IMR-90 (cell line): ENCODE measurements at regions not wholly inside any gene's neighbourhood (a gene's known extent, or its start where the extent isn't known, plus 50 kb on each side); places are given as distances from the start of the nearest gene placed in this dataset.

Experiments used
- CHD1 ChIP-seq: IDR thresholded peaks from 2 replicates; pipeline ENCODE4 v1.6.1; 2012; ENCODE audit warnings: low read depth, low read length, improper control_type of control experiment
- MAZ ChIP-seq: IDR thresholded peaks from 2 replicates; pipeline ENCODE4 v1.6.1; 2012; ENCODE audit warnings: low read depth, mild to moderate bottlenecking, low read length, improper control_type of control experiment, moderate library complexity, borderline replicate concordance
- MXI1 ChIP-seq: IDR thresholded peaks from 2 replicates; pipeline ENCODE4 v1.6.1; 2012; ENCODE audit warnings: low read depth, mild to moderate bottlenecking, low read length, moderate library complexity, borderline replicate concordance
- NFE2L2 ChIP-seq: fragments of 150-350 bp; IDR thresholded peaks from 2 replicates; pipeline ENCODE4 v1.6.1; 2016; ENCODE audit warnings: low read depth, mild to moderate bottlenecking, low read length
- POLR2A ChIP-seq: IDR thresholded peaks from 2 replicates; pipeline ENCODE4 v1.6.1; 2012; ENCODE audit warnings: mild to moderate bottlenecking, low read depth, low read length
- SMC3 ChIP-seq: fragments of 150-350 bp; IDR thresholded peaks from 2 replicates; pipeline ENCODE4 v1.6.1; 2016; ENCODE audit warnings: low read depth, mild to moderate bottlenecking, antibody characterized with exemption, low read length, moderate library complexity
- TF ChIP-seq, protein P1 (sequence below): conservative IDR thresholded peaks from 2 replicates; pipeline ENCODE4 v1.5.1; 2012; ENCODE audit warnings: mild to moderate bottlenecking, low read depth, low read length, improper control_type of control experiment

GRCh38 chr5:4418084-4418483 lies 722.0 kb upstream of the ADAMTS16 start:
- TF ChIP-seq POLR2A (no peak), SMC3 (no peak), MAZ (no peak), MXI1 (no peak), CHD1 (no peak), NFE2L2 (no peak)
- TF ChIP-seq, protein P1, sequence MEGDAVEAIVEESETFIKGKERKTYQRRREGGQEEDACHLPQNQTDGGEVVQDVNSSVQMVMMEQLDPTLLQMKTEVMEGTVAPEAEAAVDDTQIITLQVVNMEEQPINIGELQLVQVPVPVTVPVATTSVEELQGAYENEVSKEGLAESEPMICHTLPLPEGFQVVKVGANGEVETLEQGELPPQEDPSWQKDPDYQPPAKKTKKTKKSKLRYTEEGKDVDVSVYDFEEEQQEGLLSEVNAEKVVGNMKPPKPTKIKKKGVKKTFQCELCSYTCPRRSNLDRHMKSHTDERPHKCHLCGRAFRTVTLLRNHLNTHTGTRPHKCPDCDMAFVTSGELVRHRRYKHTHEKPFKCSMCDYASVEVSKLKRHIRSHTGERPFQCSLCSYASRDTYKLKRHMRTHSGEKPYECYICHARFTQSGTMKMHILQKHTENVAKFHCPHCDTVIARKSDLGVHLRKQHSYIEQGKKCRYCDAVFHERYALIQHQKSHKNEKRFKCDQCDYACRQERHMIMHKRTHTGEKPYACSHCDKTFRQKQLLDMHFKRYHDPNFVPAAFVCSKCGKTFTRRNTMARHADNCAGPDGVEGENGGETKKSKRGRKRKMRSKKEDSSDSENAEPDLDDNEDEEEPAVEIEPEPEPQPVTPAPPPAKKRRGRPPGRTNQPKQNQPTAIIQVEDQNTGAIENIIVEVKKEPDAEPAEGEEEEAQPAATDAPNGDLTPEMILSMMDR = no peak
